ENCODE measurements at regions not wholly inside any gene's neighbourhood (a gene's known extent, or its start where the extent isn't known, plus 50 kb on each side); places are given as distances from the start of the nearest gene placed in this dataset.
"Not testable (repeated sequence)": the region's sequence is repeated elsewhere in the genome, so short reads cannot be mapped to it uniquely, and the experiment has no call there.

DNA sequence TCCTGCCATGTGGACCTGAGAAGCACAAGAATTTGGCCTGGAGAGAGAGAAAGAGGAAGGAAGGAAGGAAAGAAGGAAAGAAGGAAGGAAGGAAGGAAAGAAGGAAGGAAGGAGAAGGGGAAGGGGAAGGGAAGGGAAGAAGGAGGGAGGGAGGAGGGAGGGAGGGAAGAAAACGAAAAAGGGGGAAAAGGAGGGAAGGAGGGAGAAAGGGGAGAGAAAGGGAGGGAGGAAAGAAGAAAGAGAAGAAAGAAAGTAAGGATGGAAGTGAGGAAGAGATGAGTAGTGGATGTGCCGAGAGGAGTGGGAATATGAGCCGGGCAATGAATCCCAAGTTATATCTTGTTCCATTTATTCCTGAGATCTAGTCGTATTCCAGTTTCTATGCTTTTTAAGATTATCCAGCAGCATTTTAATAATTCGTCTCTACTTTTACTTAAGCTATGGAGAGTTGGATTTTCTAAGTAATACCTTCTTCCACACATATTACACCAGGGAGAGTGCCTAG, 247.8 kb downstream of the TDRD15 start:
- H3K27me3 ChIP-seq, result no peaks in the 10 kb centered on the region
- H3K9ac ChIP-seq (ENCODE audit: low read depth in 2 of 2, low read length in 2 of 2), result no peak overlapping the region
- no peaks in the 10 kb centered on the region for H3K9me3 ChIP-seq
- DNase-seq, result no peak
- intact Hi-C loops (cut with DNase I), result no loop called here
- no peak overlapping the region for H3K27ac ChIP-seq
- TF ChIP-seq, protein P1, sequence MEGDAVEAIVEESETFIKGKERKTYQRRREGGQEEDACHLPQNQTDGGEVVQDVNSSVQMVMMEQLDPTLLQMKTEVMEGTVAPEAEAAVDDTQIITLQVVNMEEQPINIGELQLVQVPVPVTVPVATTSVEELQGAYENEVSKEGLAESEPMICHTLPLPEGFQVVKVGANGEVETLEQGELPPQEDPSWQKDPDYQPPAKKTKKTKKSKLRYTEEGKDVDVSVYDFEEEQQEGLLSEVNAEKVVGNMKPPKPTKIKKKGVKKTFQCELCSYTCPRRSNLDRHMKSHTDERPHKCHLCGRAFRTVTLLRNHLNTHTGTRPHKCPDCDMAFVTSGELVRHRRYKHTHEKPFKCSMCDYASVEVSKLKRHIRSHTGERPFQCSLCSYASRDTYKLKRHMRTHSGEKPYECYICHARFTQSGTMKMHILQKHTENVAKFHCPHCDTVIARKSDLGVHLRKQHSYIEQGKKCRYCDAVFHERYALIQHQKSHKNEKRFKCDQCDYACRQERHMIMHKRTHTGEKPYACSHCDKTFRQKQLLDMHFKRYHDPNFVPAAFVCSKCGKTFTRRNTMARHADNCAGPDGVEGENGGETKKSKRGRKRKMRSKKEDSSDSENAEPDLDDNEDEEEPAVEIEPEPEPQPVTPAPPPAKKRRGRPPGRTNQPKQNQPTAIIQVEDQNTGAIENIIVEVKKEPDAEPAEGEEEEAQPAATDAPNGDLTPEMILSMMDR (IDR thresholded peaks at IDR 0.05), result no peak
- no peaks in the 10 kb centered on the region for H3K4me1 ChIP-seq
- no peaks in the 10 kb centered on the region for H3K36me3 ChIP-seq
- H3K4me3 ChIP-seq, result no peak overlapping the region

- H3K36me3 ChIP-seq, result no peaks in the 10 kb centered on the region
- no peak overlapping the region for H3K9ac ChIP-seq (ENCODE audit: low read depth in 2 of 2, low read length in 2 of 2)
- no peak for DNase-seq
- no peaks in the 10 kb centered on the region for H3K4me1 ChIP-seq
- H3K4me3 ChIP-seq, result no peak overlapping the region
- H3K27me3 ChIP-seq, result no peaks in the 10 kb centered on the region
- intact Hi-C loops (cut with DNase I), result no loop called here
- TF ChIP-seq, protein P1 (IDR thresholded peaks at IDR 0.05), result no peak
- H3K9me3 ChIP-seq, result no peaks in the 10 kb centered on the region
- no peak overlapping the region for H3K27ac ChIP-seq
Measured at GRCh38 chr2:21372654-21373053, 248.9 kb downstream of the TDRD15 start.

GRCh38 chr2:21376864-21377263, 253.1 kb downstream of the TDRD15 start:
- Histone ChIP-seq H3K27me3 (no peaks in the 10 kb centered on the region), H3K4me3 (no peak overlapping the region)

GRCh38 chr2:21379140-21379539, 255.4 kb downstream of the TDRD15 start:
- no peak for DNase-seq
- no peaks in the 10 kb centered on the region for H3K4me1 ChIP-seq
- TF ChIP-seq, protein P1 (IDR thresholded peaks at IDR 0.05), result no peak
- intact Hi-C loops (cut with DNase I), result no loop called here
- no peak overlapping the region for H3K4me3 ChIP-seq
- no peak overlapping the region for H3K9ac ChIP-seq (ENCODE audit: low read depth in 2 of 2, low read length in 2 of 2)
- H3K27me3 ChIP-seq, result no peaks in the 10 kb centered on the region
- no peaks in the 10 kb centered on the region for H3K36me3 ChIP-seq
- H3K9me3 ChIP-seq, result no peaks in the 10 kb centered on the region
- H3K27ac ChIP-seq, result no peak overlapping the region

More at GRCh38 chr2:21376864-21377263, 253.1 kb downstream of the TDRD15 start:
- Histone ChIP-seq H3K4me1 (no peaks in the 10 kb centered on the region), H3K27ac (no peak overlapping the region), H3K9ac (ENCODE audit: low read depth in 2 of 2, low read length in 2 of 2) (no peak overlapping the region), H3K9me3 (no peaks in the 10 kb centered on the region), H3K36me3 (no peaks in the 10 kb centered on the region)
- TF ChIP-seq, protein P1 (IDR thresholded peaks at IDR 0.05), result no peak
- DNase-seq, result no peak
- intact Hi-C loops (cut with DNase I), result no loop called here

DNA sequence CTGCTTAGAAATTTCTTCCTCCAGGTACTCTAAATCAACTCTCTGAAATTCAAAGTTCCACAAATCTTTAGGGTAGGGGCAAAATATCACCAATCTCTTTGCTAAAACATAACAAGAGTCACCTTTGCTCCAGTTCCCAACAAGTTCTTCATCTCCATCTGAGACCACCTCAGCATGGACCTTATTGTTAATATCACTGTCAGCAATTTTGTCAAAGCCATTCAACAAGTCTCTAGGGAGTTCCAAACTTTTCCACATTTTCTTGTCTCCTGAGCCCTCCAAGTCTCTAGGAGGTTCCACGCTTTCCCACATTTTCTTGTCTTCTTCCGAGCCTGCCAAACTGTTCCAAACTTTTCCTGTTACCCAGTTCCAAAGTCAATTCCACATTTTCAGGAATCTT, 255.9 kb downstream of the TDRD15 start:
- H3K4me1 ChIP-seq; H3K27me3 ChIP-seq; H3K4me3 ChIP-seq; H3K36me3 ChIP-seq; H3K9me3 ChIP-seq; H3K27ac ChIP-seq; intact Hi-C loops (cut with DNase I); DNase-seq; H3K9ac ChIP-seq (ENCODE audit: low read depth in 2 of 2, low read length in 2 of 2): not testable (repeated sequence)

- Histone ChIP-seq H3K9me3 (no peaks in the 10 kb centered on the region), H3K4me3 (no peak overlapping the region), H3K27ac (no peak overlapping the region), H3K4me1 (no peaks in the 10 kb centered on the region), H3K36me3 (no peaks in the 10 kb centered on the region), H3K27me3 (no peaks in the 10 kb centered on the region), H3K9ac (ENCODE audit: low read depth in 2 of 2, low read length in 2 of 2) (no peak overlapping the region)
- DNase-seq, result no peak
- TF ChIP-seq, protein P1 (IDR thresholded peaks at IDR 0.05), result no peak
- intact Hi-C loops (cut with DNase I), result no loop called here
Measured at GRCh38 chr2:21381421-21381820, 257.7 kb downstream of the TDRD15 start.

Measured in colonic mucosa (tissue), 4 donors.